Panc1 (cell line): ENCODE measurements at regions not wholly inside any gene's neighbourhood (a gene's known extent, or its start where the extent isn't known, plus 50 kb on each side); places are given as distances from the start of the nearest gene placed in this dataset.

Experiments
- CTCF ChIP-seq: fragments of 450-650 bp; IDR thresholded peaks from 2 replicates; pipeline ENCODE4 v1.5.1; 2017; ENCODE audit warnings: mild to moderate bottlenecking
- POLR2AphosphoS5 ChIP-seq: IDR thresholded peaks from 2 replicates; pipeline ENCODE4 v1.6.1; 2012; ENCODE audit warnings: mild to moderate bottlenecking, low read depth, low read length, moderate library complexity
- SIN3A ChIP-seq: IDR thresholded peaks from 2 replicates; pipeline ENCODE4 v1.6.1; 2012; ENCODE audit warnings: low read depth, mild to moderate bottlenecking, low read length, moderate library complexity, borderline replicate concordance; ENCODE audit not compliant: insufficient read depth
- TCF7L2 ChIP-seq: IDR thresholded peaks from 2 replicates; pipeline ENCODE4 v1.6.1; 2011; ENCODE audit warnings: mild to moderate bottlenecking, low read depth, low read length, inconsistent platforms

- no peak for TF ChIP-seq CTCF
- no peak for TF ChIP-seq POLR2AphosphoS5
- no peak for TF ChIP-seq SIN3A
- TF ChIP-seq TCF7L2, result no peak
Observed at GRCh38 chr14:51513933-51514332, 137.8 kb upstream of the FRMD6 start.
